ENCODE measurements at regions not wholly inside any gene's neighbourhood (a gene's known extent, or its start where the extent isn't known, plus 50 kb on each side); places are given as distances from the start of the nearest gene placed in this dataset.

GRCh38 chr20:60652046-60652445 lies 600.0 kb upstream of the CDH4 start:
- Histone ChIP-seq H3K4me1 (ENCODE audit: control insufficient read depth in 1 of 2, insufficient read depth in 1 of 2, low read depth in 1 of 2, low read length in 1 of 2) (peaks cover 0 to 33% of the 10 kb centered on the region in 2 experiments), H3K9me3 (no peaks in the 10 kb centered on the region), H3K36me3 (no peaks in the 10 kb centered on the region), H3K27ac (no peak overlapping the region), H3K4me3 (ENCODE audit: low read depth in 1 of 2, low read length in 1 of 2) (no peak overlapping the region), H3K27me3 (no peaks in the 10 kb centered on the region)
- TF ChIP-seq CTCF (IDR thresholded peaks at IDR 0.05) = no peak

GRCh38 chr20:60652615-60653014 lies 599.4 kb upstream of the CDH4 start:
- no peak for TF ChIP-seq CTCF (IDR thresholded peaks at IDR 0.05)
- H3K36me3 ChIP-seq = no peaks in the 10 kb centered on the region
- no peak overlapping the region for H3K4me3 ChIP-seq (ENCODE audit: low read depth in 1 of 2, low read length in 1 of 2)
- no peaks in the 10 kb centered on the region for H3K9me3 ChIP-seq
- H3K4me1 ChIP-seq (ENCODE audit: control insufficient read depth in 1 of 2, insufficient read depth in 1 of 2, low read depth in 1 of 2, low read length in 1 of 2) = peaks cover 0 to 33% of the 10 kb centered on the region in 2 experiments
- H3K27me3 ChIP-seq = no peaks in the 10 kb centered on the region
- no peak overlapping the region for H3K27ac ChIP-seq

GRCh38 chr20:60653111-60653845 lies 598.8 kb upstream of the CDH4 start:
- Histone ChIP-seq H3K27ac (no peak overlapping the region), H3K4me1 (ENCODE audit: control insufficient read depth in 1 of 2, insufficient read depth in 1 of 2, low read depth in 1 of 2, low read length in 1 of 2) (peaks cover 0 to 28% of the 10 kb centered on the region in 2 experiments), H3K27me3 (no peaks in the 10 kb centered on the region), H3K36me3 (no peaks in the 10 kb centered on the region), H3K9me3 (no peaks in the 10 kb centered on the region), H3K4me3 (ENCODE audit: low read depth in 1 of 2, low read length in 1 of 2) (no peak overlapping the region)
- TF ChIP-seq CTCF (IDR thresholded peaks at IDR 0.05) = no peak

GRCh38 chr20:60658681-60659080 lies 593.4 kb upstream of the CDH4 start:
- H3K27me3 ChIP-seq = no peaks in the 10 kb centered on the region
- H3K9me3 ChIP-seq = no peaks in the 10 kb centered on the region
- TF ChIP-seq CTCF (IDR thresholded peaks at IDR 0.05) = no peak
- H3K4me1 ChIP-seq (ENCODE audit: control insufficient read depth in 1 of 2, insufficient read depth in 1 of 2, low read depth in 1 of 2, low read length in 1 of 2) = no peaks in the 10 kb centered on the region
- H3K36me3 ChIP-seq = no peaks in the 10 kb centered on the region
- H3K4me3 ChIP-seq (ENCODE audit: low read depth in 1 of 2, low read length in 1 of 2) = no peak overlapping the region
- no peak overlapping the region for H3K27ac ChIP-seq

- Histone ChIP-seq H3K9me3 (no peaks in the 10 kb centered on the region), H3K4me1 (ENCODE audit: control insufficient read depth in 1 of 2, insufficient read depth in 1 of 2, low read depth in 1 of 2, low read length in 1 of 2) (no peaks in the 10 kb centered on the region), H3K27me3 (no peaks in the 10 kb centered on the region), H3K4me3 (ENCODE audit: low read depth in 1 of 2, low read length in 1 of 2) (no peak overlapping the region), H3K27ac (no peak overlapping the region), H3K36me3 (no peaks in the 10 kb centered on the region)
- TF ChIP-seq CTCF (IDR thresholded peaks at IDR 0.05) = no peak
Measured at GRCh38 chr20:60659240-60659639, 592.8 kb upstream of the CDH4 start.
